Jurkat, Clone E6-1 (cell line): ENCODE measurements at regions not wholly inside any gene's neighbourhood (a gene's known extent, or its start where the extent isn't known, plus 50 kb on each side); places are given as distances from the start of the nearest gene placed in this dataset.
A peak's percentile ranks its signal among the peaks of the same experiment; 100 is the strongest.
"Not testable (repeated sequence)": the region's sequence is repeated elsewhere in the genome, so short reads cannot be mapped to it uniquely, and the experiment has no call there.

Experiments
- DNase-seq: peaks from one replicate; pipeline ENCODE4 v3.0.0-alpha.2; 2011; ENCODE audit warnings: low read depth, low spot score
- H3K4me3 ChIP-seq: 2 replicates; pipeline ENCODE4 v1.5.1; 2011; ENCODE audit warnings: mild to moderate bottlenecking, low read length, control low read depth, moderate library complexity

GRCh38 chrX:97846718-97847237, 963.1 kb downstream of the RPA4 start:
- no peak overlapping the region for H3K4me3 ChIP-seq
- no peak for DNase-seq

- H3K4me3 ChIP-seq, result no peak overlapping the region
- no peak for DNase-seq
Measured at GRCh38 chrX:97847885-97848679, 964.4 kb downstream of the RPA4 start.

- H3K4me3 ChIP-seq, result no peak overlapping the region
- no peak for DNase-seq
Measured at GRCh38 chrX:97849951-97850350, 966.2 kb downstream of the RPA4 start.

- DNase-seq, result no peak
- no peak overlapping the region for H3K4me3 ChIP-seq
Measured at GRCh38 chrX:97850911-97851310, 967.2 kb downstream of the RPA4 start.

GRCh38 chrX:97854086-97854485, 970.4 kb downstream of the RPA4 start:
- no peak for DNase-seq

GRCh38 chrX:97858592-97858991, 974.9 kb downstream of the RPA4 start:
- H3K4me3 ChIP-seq, result no peak overlapping the region
- DNase-seq, result no peak

More at GRCh38 chrX:97854086-97854485, 970.4 kb downstream of the RPA4 start:
- no peak overlapping the region for H3K4me3 ChIP-seq

- DNase-seq, result no peak
- no peak overlapping the region for H3K4me3 ChIP-seq
Measured at GRCh38 chrX:97860226-97860625, 976.5 kb downstream of the RPA4 start.

GRCh38 chrX:97863261-97863660, 979.6 kb downstream of the RPA4 start:
- H3K4me3 ChIP-seq, result no peak overlapping the region
- no peak for DNase-seq

- peak; percentile 90 for DNase-seq
- no peak overlapping the region for H3K4me3 ChIP-seq
Measured at GRCh38 chrX:97867266-97867665, 983.6 kb downstream of the RPA4 start.

GRCh38 chrX:97876697-97877407, 993.1 kb downstream of the RPA4 start:
- no peak overlapping the region for H3K4me3 ChIP-seq
- DNase-seq, result no peak

- no peak for DNase-seq
- no peak overlapping the region for H3K4me3 ChIP-seq
Measured at GRCh38 chrX:97882306-97882705, 998.6 kb downstream of the RPA4 start.

- no peak overlapping the region for H3K4me3 ChIP-seq
- DNase-seq, result no peak
Measured at GRCh38 chrX:97895751-97896150, 1012.0 kb downstream of the RPA4 start.

- no peak overlapping the region for H3K4me3 ChIP-seq
- DNase-seq, result no peak
Measured at GRCh38 chrX:97897998-97898397, 1014.3 kb downstream of the RPA4 start.

- DNase-seq, result no peak
- no peak overlapping the region for H3K4me3 ChIP-seq
Measured at GRCh38 chrX:97898798-97899197, 1015.1 kb downstream of the RPA4 start.

GRCh38 chrX:97907791-97908190, 1024.1 kb downstream of the RPA4 start:
- DNase-seq, result no peak
- H3K4me3 ChIP-seq, result no peak overlapping the region

GRCh38 chrX:97909245-97909644, 1025.5 kb downstream of the RPA4 start:
- no peak for DNase-seq

GRCh38 chrX:97915390-97915789, 1031.7 kb downstream of the RPA4 start:
- DNase-seq, result not testable (repeated sequence)

More at GRCh38 chrX:97909245-97909644, 1025.5 kb downstream of the RPA4 start:
- H3K4me3 ChIP-seq, result no peak overlapping the region

GRCh38 chrX:97921223-97921622, 1037.5 kb downstream of the RPA4 start:
- not testable (repeated sequence) for DNase-seq

More at GRCh38 chrX:97915390-97915789, 1031.7 kb downstream of the RPA4 start:
- not testable (repeated sequence) for H3K4me3 ChIP-seq

GRCh38 chrX:97931586-97931985, 1047.9 kb downstream of the RPA4 start:
- H3K4me3 ChIP-seq, result no peak overlapping the region
- no peak for DNase-seq

More at GRCh38 chrX:97921223-97921622, 1037.5 kb downstream of the RPA4 start:
- not testable (repeated sequence) for H3K4me3 ChIP-seq

- no peak overlapping the region for H3K4me3 ChIP-seq
- no peak for DNase-seq
Measured at GRCh38 chrX:97936296-97936695, 1052.6 kb downstream of the RPA4 start.
